Caco-2 (cell line): ENCODE measurements at regions not wholly inside any gene's neighbourhood (a gene's known extent, or its start where the extent isn't known, plus 50 kb on each side); places are given as distances from the start of the nearest gene placed in this dataset.

Experiments used
- BruUV-seq: library from RNA; stranded (reverse); fragments of 400-500 nt; replicated peaks from 2 replicates; lab custom pipeline; 2021; lab: Mats Ljungman, UMichigan
- CTCF ChIA-PET: fragments of 300-600 bp; sonication (Branson Sonifier 250); formaldehyde crosslinking; loops from one replicate; lab custom pipeline; 2022; ENCODE audit warnings: antibody characterized with exemption; lab: Charles Lee
- POLR2A ChIA-PET: fragments of 300-600 bp; sonication (Branson Sonifier 250); formaldehyde crosslinking; loops from one replicate; lab custom pipeline; 2022; ENCODE audit warnings: antibody characterized with exemption; lab: Charles Lee
- DNase-seq, 2 experiments: peaks; one replicate each; pipeline versions ENCODE4 v3.0.0 to v3.0.0-alpha.2; 2020 to 2022
- H3K27me3 ChIP-seq: replicated peaks from 2 replicates; pipeline ENCODE4 v1.6.0; 2011; ENCODE audit warnings: low read length; ENCODE audit not compliant: control insufficient read depth, insufficient read depth
- H3K36me3 ChIP-seq: 2 replicates; pipeline ENCODE4 v1.5.1; 2011; ENCODE audit warnings: low read length; ENCODE audit not compliant: control insufficient read depth, insufficient read depth
- H3K4me1 ChIP-seq: fragments of 250-450 bp; sonication (Bioruptor Pico); 2 replicates; pipeline ENCODE4 v1.5.1; 2020; ENCODE audit warnings: mild to moderate bottlenecking
- H3K4me3 ChIP-seq: 2 replicates; pipeline ENCODE4 v1.5.1; 2011; ENCODE audit warnings: low read depth, mild to moderate bottlenecking, control low read depth, low read length
- H3K9me3 ChIP-seq: fragments of 250-450 bp; sonication (Bioruptor Pico); 2 replicates; pipeline ENCODE4 v1.5.1; 2020; ENCODE audit warnings: mild to moderate bottlenecking, moderate library complexity
- H3K27ac Mint-ChIP-seq: one replicate; pipeline ENCODE4 v1.8.0; 2022; ENCODE audit warnings: mixed read lengths; ENCODE audit not compliant: unreplicated experiment
- H3K27me3 Mint-ChIP-seq: one replicate; pipeline ENCODE4 v1.8.0; 2022; ENCODE audit warnings: mixed read lengths; ENCODE audit not compliant: insufficient read depth, unreplicated experiment
- H3K36me3 Mint-ChIP-seq: one replicate; pipeline ENCODE4 v1.8.0; 2022; ENCODE audit warnings: mild to moderate bottlenecking, mixed read lengths; ENCODE audit not compliant: insufficient read depth, unreplicated experiment
- H3K4me1 Mint-ChIP-seq: one replicate; pipeline ENCODE4 v1.8.0; 2022; ENCODE audit warnings: low read depth, mixed read lengths; ENCODE audit not compliant: unreplicated experiment
- H3K4me3 Mint-ChIP-seq: one replicate; pipeline ENCODE4 v1.8.0; 2022; ENCODE audit warnings: mild to moderate bottlenecking, moderate library complexity, mixed read lengths; ENCODE audit not compliant: unreplicated experiment
- H3K9me3 Mint-ChIP-seq: one replicate; pipeline ENCODE4 v1.8.0; 2022; ENCODE audit warnings: mixed read lengths; ENCODE audit not compliant: unreplicated experiment
- intact Hi-C: fragments of 100-400 bp; cut with micrococcal nuclease; formaldehyde crosslinking; loops from one replicate; pipeline ENCODE4 v1.10.0; 2022; ENCODE audit not compliant: unreplicated experiment
- TF ChIP-seq, protein P1 (sequence below), 2 experiments: fragments of 200-600 bp in 1 of 2; IDR thresholded peaks; 1 replicate in 1 of 2; 2 replicates in 1 of 2; pipeline versions ENCODE4 v1.5.1 to v1.8.0; 2011 to 2022; ENCODE audit warnings: antibody characterized with exemption in 1 of 2, control low read depth in 1 of 2, inconsistent platforms in 1 of 2, low read depth in 1 of 2, low read length in 1 of 2, mild to moderate bottlenecking in 1 of 2, moderate library complexity in 1 of 2; ENCODE audit not compliant: insufficient read depth in 1 of 2, severe bottlenecking in 1 of 2, unreplicated experiment in 1 of 2

DNA sequence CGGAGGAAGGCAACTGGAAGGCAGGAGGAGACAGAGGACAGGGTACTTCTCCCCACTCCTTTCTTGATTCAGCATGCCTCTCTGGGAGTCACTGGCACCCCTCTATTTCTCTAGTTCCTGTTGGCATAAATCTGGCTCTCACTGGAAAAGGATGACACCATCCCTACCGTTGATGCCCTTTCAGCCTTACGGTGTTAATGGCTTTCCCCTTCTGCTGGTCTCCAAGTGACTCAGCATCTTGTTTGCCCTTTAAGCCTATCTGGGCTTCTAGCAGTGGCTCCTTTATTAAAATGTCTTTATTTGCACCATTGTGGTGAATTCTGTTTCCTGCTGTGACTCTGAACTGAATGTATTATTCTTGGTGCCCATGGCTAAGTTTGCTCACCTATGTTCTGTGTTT is 227.3 kb upstream of the GLRA1 start:
- ChIA-PET POLR2A (no interaction called here), CTCF (no interaction called here)
- Mint-ChIP-seq H3K27me3 (peaks cover 3% of the 10 kb centered on the region), H3K4me3 (no peak overlapping the region), H3K4me1 (no peaks in the 10 kb centered on the region), H3K27ac (no peak overlapping the region), H3K36me3 (no peaks in the 10 kb centered on the region), H3K9me3 (no peaks in the 10 kb centered on the region)
- no TSS peak for BruUV-seq
- no peaks in the 10 kb centered on the region for H3K36me3 ChIP-seq
- H3K9me3 ChIP-seq: no peaks in the 10 kb centered on the region
- no peak for DNase-seq
- intact Hi-C loops: no loop called here
- no peak overlapping the region for H3K4me3 ChIP-seq
- no peaks in the 10 kb centered on the region for H3K4me1 ChIP-seq
- TF ChIP-seq, protein P1, sequence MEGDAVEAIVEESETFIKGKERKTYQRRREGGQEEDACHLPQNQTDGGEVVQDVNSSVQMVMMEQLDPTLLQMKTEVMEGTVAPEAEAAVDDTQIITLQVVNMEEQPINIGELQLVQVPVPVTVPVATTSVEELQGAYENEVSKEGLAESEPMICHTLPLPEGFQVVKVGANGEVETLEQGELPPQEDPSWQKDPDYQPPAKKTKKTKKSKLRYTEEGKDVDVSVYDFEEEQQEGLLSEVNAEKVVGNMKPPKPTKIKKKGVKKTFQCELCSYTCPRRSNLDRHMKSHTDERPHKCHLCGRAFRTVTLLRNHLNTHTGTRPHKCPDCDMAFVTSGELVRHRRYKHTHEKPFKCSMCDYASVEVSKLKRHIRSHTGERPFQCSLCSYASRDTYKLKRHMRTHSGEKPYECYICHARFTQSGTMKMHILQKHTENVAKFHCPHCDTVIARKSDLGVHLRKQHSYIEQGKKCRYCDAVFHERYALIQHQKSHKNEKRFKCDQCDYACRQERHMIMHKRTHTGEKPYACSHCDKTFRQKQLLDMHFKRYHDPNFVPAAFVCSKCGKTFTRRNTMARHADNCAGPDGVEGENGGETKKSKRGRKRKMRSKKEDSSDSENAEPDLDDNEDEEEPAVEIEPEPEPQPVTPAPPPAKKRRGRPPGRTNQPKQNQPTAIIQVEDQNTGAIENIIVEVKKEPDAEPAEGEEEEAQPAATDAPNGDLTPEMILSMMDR (IDR thresholded peaks at IDR 0.05; ENCODE audit: insufficient read depth in 1 of 2, low read depth in 1 of 2, low read length in 1 of 2, severe bottlenecking in 1 of 2, unreplicated experiment in 1 of 2): no peak
- H3K27me3 ChIP-seq: no peaks in the 10 kb centered on the region

DNA sequence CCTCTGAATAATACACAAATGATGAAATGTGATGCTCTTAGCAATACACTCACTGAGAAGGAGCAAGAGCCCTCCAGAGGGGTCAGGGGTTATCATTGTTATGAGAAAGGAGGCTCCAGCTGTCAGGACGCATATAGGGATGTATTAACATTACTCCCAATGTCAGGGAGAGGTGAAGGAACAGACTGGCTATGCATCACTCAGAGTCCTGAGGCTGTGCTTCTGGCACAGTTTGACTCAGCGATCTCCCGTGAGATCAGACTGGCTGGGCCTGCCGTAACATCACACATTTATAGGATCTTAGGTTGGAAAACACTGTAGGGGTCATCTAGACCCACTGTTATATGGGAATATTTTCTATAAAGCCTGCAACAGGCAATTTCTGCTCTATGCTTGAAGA is 226.5 kb upstream of the GLRA1 start:
- no peak overlapping the region for H3K4me3 ChIP-seq
- H3K4me1 Mint-ChIP-seq: no peaks in the 10 kb centered on the region
- H3K27me3 Mint-ChIP-seq: peaks cover 7% of the 10 kb centered on the region
- H3K9me3 Mint-ChIP-seq: no peaks in the 10 kb centered on the region
- intact Hi-C loops: no loop called here
- H3K36me3 ChIP-seq: no peaks in the 10 kb centered on the region
- H3K9me3 ChIP-seq: no peaks in the 10 kb centered on the region
- DNase-seq: no peak
- H3K27ac Mint-ChIP-seq: no peak overlapping the region
- no peaks in the 10 kb centered on the region for H3K27me3 ChIP-seq
- H3K4me3 Mint-ChIP-seq: no peak overlapping the region
- BruUV-seq: no TSS peak
- TF ChIP-seq, protein P1 (IDR thresholded peaks at IDR 0.05; ENCODE audit: insufficient read depth in 1 of 2, low read depth in 1 of 2, low read length in 1 of 2, severe bottlenecking in 1 of 2, unreplicated experiment in 1 of 2): no peak
- ChIA-PET CTCF (no interaction called here), POLR2A (no interaction called here)
- no peaks in the 10 kb centered on the region for H3K36me3 Mint-ChIP-seq
- no peaks in the 10 kb centered on the region for H3K4me1 ChIP-seq

DNA sequence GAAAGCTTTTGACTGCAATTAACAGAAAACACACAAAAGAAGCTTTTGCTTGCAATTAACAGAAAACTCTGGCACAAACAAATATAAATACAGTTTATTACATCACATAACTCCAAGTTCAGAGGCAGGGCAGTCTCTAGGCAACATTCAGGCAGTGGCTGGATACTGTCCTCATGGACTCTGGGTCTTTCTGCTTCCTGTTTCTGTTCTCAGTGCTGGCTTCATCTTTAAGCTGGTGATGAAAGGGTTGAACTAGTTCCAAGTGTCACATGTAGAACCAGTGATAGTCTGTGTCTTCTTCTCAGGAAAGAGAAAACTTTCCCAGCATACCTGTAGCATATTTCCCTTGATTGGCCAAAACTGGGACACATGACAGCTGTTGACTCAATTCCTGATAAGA is 222.6 kb upstream of the GLRA1 start:
- intact Hi-C loops: loop anchor here (10.0 kb wide), 1 partner anchor 358 kb away; no protein-coding TSS in a partner anchor
- Mint-ChIP-seq H3K27me3 (peaks cover 8% of the 10 kb centered on the region), H3K9me3 (no peaks in the 10 kb centered on the region), H3K27ac (no peak overlapping the region), H3K4me3 (no peak overlapping the region), H3K4me1 (no peaks in the 10 kb centered on the region), H3K36me3 (no peaks in the 10 kb centered on the region)
- BruUV-seq: no TSS peak
- Histone ChIP-seq H3K4me1 (no peaks in the 10 kb centered on the region), H3K9me3 (no peaks in the 10 kb centered on the region), H3K36me3 (no peaks in the 10 kb centered on the region), H3K27me3 (no peaks in the 10 kb centered on the region; the same call in 1 of the 2 replicates), H3K4me3 (no peak overlapping the region)
- ChIA-PET CTCF (no interaction called here), POLR2A (no interaction called here)
- TF ChIP-seq, protein P1 (IDR thresholded peaks at IDR 0.05; ENCODE audit: insufficient read depth in 1 of 2, low read depth in 1 of 2, low read length in 1 of 2, severe bottlenecking in 1 of 2, unreplicated experiment in 1 of 2): no peak
- DNase-seq: no peak
